ENCODE measurements at regions not wholly inside any gene's neighbourhood (a gene's known extent, or its start where the extent isn't known, plus 50 kb on each side); places are given as distances from the start of the nearest gene placed in this dataset.

GRCh38 chr21:28436286-28436932 lies 556.3 kb downstream of the LTN1 start:
- H3K4me2 ChIP-seq (ENCODE audit: insufficient read depth, low read length), result no peak overlapping the region

More at GRCh38 chr21:28436286-28436932, 556.3 kb downstream of the LTN1 start:
- no peaks in the 10 kb centered on the region for H4K20me1 ChIP-seq (replicated peaks; ENCODE audit: control insufficient read depth, extremely low read depth, insufficient read depth, low read length)
- H3K36me3 ChIP-seq (ENCODE audit: control insufficient read depth in 2 of 2, extremely low read depth in 1 of 2, insufficient read depth in 2 of 2, low read length in 2 of 2), result no peaks in the 10 kb centered on the region
- ChIA-PET POLR2A (interaction anchor here (0.7 kb wide), 1 partner anchor 23 kb away, joined by 3 read pairs; no protein-coding TSS in a partner anchor), CTCF (interaction anchor here (1.0 kb wide), 1 partner anchor 309 kb away, joined by 5 read pairs; no protein-coding TSS in a partner anchor)
- DNase-seq (ENCODE audit: low read depth, low spot score), result peak; percentile 61
- peaks cover 8% of the 10 kb centered on the region for H3K4me1 ChIP-seq (ENCODE audit: control insufficient read depth, extremely low read depth, insufficient read depth, low read length)
- BruUV-seq (replicated peaks), result no TSS peak
- no peak for TF ChIP-seq POLR2AphosphoS5 (IDR thresholded peaks at IDR 0.05; ENCODE audit: insufficient read depth, low read depth, low read length)
- TF ChIP-seq CTCF (IDR thresholded peaks at IDR 0.05; ENCODE audit: extremely low read depth in 1 of 2, insufficient read depth in 1 of 2, low read depth in 1 of 2, low read length in 2 of 2), result no peak
- TF ChIP-seq GATA2 (IDR thresholded peaks at IDR 0.05; ENCODE audit: insufficient read depth, insufficient read length, low read depth, low read length), result no peak
- TF ChIP-seq MAX (IDR thresholded peaks at IDR 0.05; ENCODE audit: insufficient read depth, insufficient read length), result no peak
- TF ChIP-seq EZH2 (IDR thresholded peaks at IDR 0.05; ENCODE audit: borderline replicate concordance, low read depth, low read length, severe bottlenecking), result no peak
- peak; percentile 68 for TF ChIP-seq JUN (IDR thresholded peaks at IDR 0.05; ENCODE audit: borderline replicate concordance, insufficient read depth, insufficient read length, low read depth)
- TF ChIP-seq MYC (IDR thresholded peaks at IDR 0.05; ENCODE audit: low read depth, low read length), result no peak
- TF ChIP-seq POLR2A (IDR thresholded peaks at IDR 0.05; ENCODE audit: low read depth, low read length), result no peak
- TF ChIP-seq FOS (IDR thresholded peaks at IDR 0.05; ENCODE audit: borderline replicate concordance, insufficient read depth, low read length), result peak; percentile 96
- no peaks in the 10 kb centered on the region for H3K79me2 ChIP-seq (ENCODE audit: control insufficient read depth, insufficient read depth, low read length)
- no peak overlapping the region for H3K4me3 ChIP-seq (replicated peaks in 1 of 3; ENCODE audit: insufficient read depth in 1 of 3, low read depth in 1 of 3, low read length in 3 of 3)
- peak; percentile 76 for FAIRE-seq
- dilution Hi-C loops (cut with MboI; ENCODE audit: extremely low pct_ligation_motif_present, low sequenced_read_pairs), result no loop called here
- H3K9me1 ChIP-seq (replicated peaks; ENCODE audit: control insufficient read depth, extremely low read depth, insufficient read depth, low read length), result no peaks in the 10 kb centered on the region
- no peak overlapping the region for H3K9ac ChIP-seq (replicated peaks; ENCODE audit: extremely low read depth, insufficient read depth, low read length)
- H2AFZ ChIP-seq (ENCODE audit: low read depth, low read length), result peak overlapping the region; percentile 33
- no peaks in the 10 kb centered on the region for H3K9me3 ChIP-seq (replicated peaks; ENCODE audit: control insufficient read depth, insufficient read depth, low read length)
- no peaks in the 10 kb centered on the region for H3K27me3 ChIP-seq (ENCODE audit: control insufficient read depth in 2 of 2, insufficient read depth in 2 of 2, low read length in 2 of 2)
- intact Hi-C loops (cut with micrococcal nuclease), result no loop called here
- H3K27ac ChIP-seq (ENCODE audit: insufficient read depth, low read depth, low read length), result peak overlapping the region; percentile 32
